GM23338 (cell line): ENCODE measurements at regions not wholly inside any gene's neighbourhood (a gene's known extent, or its start where the extent isn't known, plus 50 kb on each side); places are given as distances from the start of the nearest gene placed in this dataset.

Experiments
- ATAC-seq: fragments of 200-7000 bp; cut with Tn5 transposase; 3 replicates; pipeline ENCODE4 v1.9.1; 2020
- DNase-seq: peaks from one replicate; pipeline ENCODE4 v3.0.0-alpha.2; 2015; ENCODE audit warnings: low spot score
- H2AFZ ChIP-seq: fragments of 200-600 bp; sonication (generic); 2 replicates; pipeline ENCODE4 v1.8.0; 2016; ENCODE audit warnings: antibody characterized with exemption, mild to moderate bottlenecking, moderate library complexity
- H3F3A ChIP-seq: fragments of 200-600 bp; sonication (generic); replicated peaks from 2 replicates; pipeline ENCODE4 v1.8.0; 2017; ENCODE audit warnings: antibody characterized with exemption, mixed run types, low read depth
- H3K27ac ChIP-seq: fragments of 200-600 bp; sonication (generic); 2 replicates; pipeline ENCODE4 v1.6.1; 2016; ENCODE audit warnings: low read depth
- H3K27me3 ChIP-seq: fragments of 200-600 bp; sonication (generic); 2 replicates; pipeline ENCODE4 v1.8.0; 2016; ENCODE audit warnings: mild to moderate bottlenecking, mixed run types, moderate library complexity; ENCODE audit not compliant: insufficient read depth
- H3K36me3 ChIP-seq: fragments of 200-600 bp; sonication (generic); 2 replicates; pipeline ENCODE4 v1.8.0; 2016; ENCODE audit warnings: mild to moderate bottlenecking; ENCODE audit not compliant: insufficient read depth
- H3K4me1 ChIP-seq: fragments of 200-600 bp; sonication (generic); 2 replicates; pipeline ENCODE4 v1.8.0; 2016; ENCODE audit warnings: mild to moderate bottlenecking, moderate library complexity; ENCODE audit not compliant: insufficient read depth
- H3K4me2 ChIP-seq: fragments of 200-600 bp; sonication (generic); 2 replicates; pipeline ENCODE4 v1.7.1; 2017; ENCODE audit warnings: mixed run types
- H3K4me3 ChIP-seq: fragments of 200-600 bp; sonication (generic); 2 replicates; pipeline ENCODE4 v1.6.1; 2016; ENCODE audit warnings: mixed run types
- H3K79me2 ChIP-seq: fragments of 200-600 bp; sonication (generic); replicated peaks from 2 replicates; pipeline ENCODE4 v1.8.0; 2017; ENCODE audit warnings: mild to moderate bottlenecking; ENCODE audit not compliant: insufficient read depth
- H3K9me2 ChIP-seq: fragments of 200-600 bp; sonication (generic); 2 replicates; pipeline ENCODE4 v1.8.0; 2017; ENCODE audit not compliant: insufficient read depth
- H4K20me1 ChIP-seq: fragments of 200-600 bp; sonication (generic); replicated peaks from 2 replicates; pipeline ENCODE4 v1.8.0; 2017; ENCODE audit warnings: mild to moderate bottlenecking; ENCODE audit not compliant: insufficient read depth
- H3K27ac Mint-ChIP-seq: 2 replicates; pipeline ENCODE4 v1.8.0; 2020; ENCODE audit warnings: inconsistent platforms, mild to moderate bottlenecking, moderate library complexity, mixed read lengths
- H3K27me3 Mint-ChIP-seq: 3 replicates; pipeline ENCODE4 v1.8.0; 2022; ENCODE audit warnings: low read depth, mild to moderate bottlenecking, moderate library complexity, mixed read lengths, inconsistent platforms; ENCODE audit not compliant: insufficient read depth, poor library complexity
- H3K36me3 Mint-ChIP-seq: 3 replicates; pipeline ENCODE4 v1.8.0; 2021; ENCODE audit warnings: low read depth, mild to moderate bottlenecking, inconsistent platforms, moderate library complexity, mixed read lengths
- H3K4me1 Mint-ChIP-seq: 3 replicates; pipeline ENCODE4 v1.8.0; 2020; ENCODE audit warnings: mild to moderate bottlenecking, inconsistent platforms, mixed read lengths
- H3K4me3 Mint-ChIP-seq: 3 replicates; pipeline ENCODE4 v1.8.0; 2021; ENCODE audit warnings: moderate library complexity, mild to moderate bottlenecking, inconsistent platforms, mixed read lengths
- H3K9me3 Mint-ChIP-seq: 3 replicates; pipeline ENCODE4 v1.8.0; 2020; ENCODE audit warnings: moderate library complexity, mild to moderate bottlenecking, inconsistent platforms, mixed read lengths
- CREB1 ChIP-seq: fragments of 250-450 bp; sonication (Bioruptor Pico); IDR thresholded peaks from 2 replicates; pipeline ENCODE4 v1.5.0; 2020; ENCODE audit warnings: low read depth, mild to moderate bottlenecking, moderate library complexity
- CTCF ChIP-seq, 2 experiments: fragments of 200-600 bp in 1 of 2; sonication (generic) in 1 of 2; conservative IDR thresholded peaks; 2 replicates each; pipeline versions ENCODE4 v1.5.1 to v1.6.1; 2016 to 2017; ENCODE audit warnings: antibody characterized with exemption in 2 of 2, low read depth in 2 of 2, mild to moderate bottlenecking in 2 of 2, moderate library complexity in 1 of 2
- ETS1 ChIP-seq: IDR thresholded peaks from 2 replicates; pipeline ENCODE4 v1.6.1; 2016; ENCODE audit warnings: antibody characterized with exemption
- EZH2 ChIP-seq: fragments of 200-600 bp; sonication (generic); IDR thresholded peaks from one replicate; pipeline ENCODE4 v1.8.0; 2017; ENCODE audit warnings: antibody characterized with exemption, mild to moderate bottlenecking, low read depth; ENCODE audit not compliant: unreplicated experiment
- EZH2phosphoT487 ChIP-seq: fragments of 200-600 bp; sonication (generic); IDR thresholded peaks from one replicate; pipeline ENCODE4 v1.8.1; 2018; ENCODE audit warnings: antibody characterized with exemption; ENCODE audit not compliant: unreplicated experiment
- JUNB ChIP-seq: IDR thresholded peaks from one replicate; pipeline ENCODE4 v1.6.1; 2016; ENCODE audit warnings: antibody characterized with exemption; ENCODE audit not compliant: unreplicated experiment
- NANOG ChIP-seq: IDR thresholded peaks from 2 replicates; pipeline ENCODE4 v1.6.1; 2016; ENCODE audit warnings: antibody characterized with exemption, borderline replicate concordance
- POLR2AphosphoS5 ChIP-seq: IDR thresholded peaks from 2 replicates; pipeline ENCODE4 v1.6.1; 2016; ENCODE audit warnings: antibody characterized with exemption, low read depth
- REST ChIP-seq: IDR thresholded peaks from one replicate; pipeline ENCODE4 v1.6.1; 2018; ENCODE audit warnings: antibody characterized with exemption; ENCODE audit not compliant: unreplicated experiment
- STAT1 ChIP-seq: IDR thresholded peaks from one replicate; pipeline ENCODE4 v1.6.1; 2016; ENCODE audit warnings: antibody characterized with exemption; ENCODE audit not compliant: unreplicated experiment
- ZNF114 ChIP-seq: fragments of 250-450 bp; sonication (Bioruptor Pico); IDR thresholded peaks from 2 replicates; pipeline ENCODE4 v1.5.0; 2020; ENCODE audit warnings: mild to moderate bottlenecking, moderate library complexity
- ZNF331 ChIP-seq: fragments of 250-450 bp; sonication (Bioruptor Pico); IDR thresholded peaks from 2 replicates; pipeline ENCODE4 v1.5.0; 2020; ENCODE audit warnings: low read depth, mild to moderate bottlenecking, moderate library complexity
- ZNF462 ChIP-seq: fragments of 250-450 bp; sonication (Bioruptor Pico); IDR thresholded peaks from 2 replicates; pipeline ENCODE4 v1.5.0; 2020; ENCODE audit warnings: mild to moderate bottlenecking, moderate library complexity

- H3K79me2 ChIP-seq: no peaks in the 10 kb centered on the region
- no peaks in the 10 kb centered on the region for H3K9me2 ChIP-seq
- TF ChIP-seq POLR2AphosphoS5: no peak
- TF ChIP-seq REST: no peak
- no peak for TF ChIP-seq EZH2
- no peak for TF ChIP-seq JUNB
- TF ChIP-seq ZNF462: no peak
- no peak for TF ChIP-seq STAT1
- no peak for TF ChIP-seq ZNF114 (CRISPR knock-in tag)
- no peak for TF ChIP-seq ETS1
- TF ChIP-seq CTCF (conservative IDR thresholded peaks at IDR 0.05; ENCODE audit: low read depth in 2 of 2): no peak
- TF ChIP-seq EZH2phosphoT487: no peak
- TF ChIP-seq NANOG: no peak
- TF ChIP-seq CREB1 (CRISPR knock-in tag): no peak
- no peak for TF ChIP-seq ZNF331
- H3K4me3 ChIP-seq: no peak overlapping the region
- no peak overlapping the region for H3K4me2 ChIP-seq
- H3K27ac ChIP-seq: no peak overlapping the region
- no peaks in the 10 kb centered on the region for H3K36me3 ChIP-seq
- Mint-ChIP-seq H3K9me3 (no peaks in the 10 kb centered on the region), H3K27ac (no peak overlapping the region), H3K4me1 (no peaks in the 10 kb centered on the region), H3K36me3 (no peaks in the 10 kb centered on the region), H3K4me3 (no peak overlapping the region), H3K27me3 (no peaks in the 10 kb centered on the region)
- H4K20me1 ChIP-seq: no peaks in the 10 kb centered on the region
- no peak for DNase-seq
- no peak overlapping the region for H2AFZ ChIP-seq
- H3K4me1 ChIP-seq: no peaks in the 10 kb centered on the region
- no peaks in the 10 kb centered on the region for H3K27me3 ChIP-seq
- no peaks in the 10 kb centered on the region for H3F3A ChIP-seq
- no peak for ATAC-seq
Observed at GRCh38 chr3:165521131-165521871, 315.9 kb downstream of the BCHE start.
